CD4-positive, alpha-beta T cell (primary cell): ENCODE measurements at regions not wholly inside any gene's neighbourhood (a gene's known extent, or its start where the extent isn't known, plus 50 kb on each side); places are given as distances from the start of the nearest gene placed in this dataset.

Source experiments
- ATAC-seq: fragments of 200-7000 bp; cut with Tn5 transposase; one replicate; pipeline ENCODE4 v1.10.0; 2022; ENCODE audit warnings: mild to moderate bottlenecking; ENCODE audit not compliant: poor library complexity
- CTCF ChIA-PET: fragments of 350-600 bp; sonication (Branson Sonifier 250); formaldehyde crosslinking; loops from one replicate; lab custom pipeline; 2021; ENCODE audit warnings: antibody characterized with exemption, inconsistent platforms; lab: Charles Lee
- POLR2A ChIA-PET: fragments of 350-600 bp; sonication (Branson Sonifier 250); formaldehyde crosslinking; loops from one replicate; lab custom pipeline; 2021; ENCODE audit warnings: antibody characterized with exemption, inconsistent platforms; lab: Charles Lee
- DNase-seq, 14 experiments: peaks; one replicate each; pipeline ENCODE4 v3.0.0-alpha.2; 2013 to 2020; ENCODE audit warnings: mixed read lengths in 2 of 14
- H3K27ac ChIP-seq, 2 donors: one replicate each; pipeline versions ENCODE4 v1.5.1 to v1.7.0; 2013; ENCODE audit warnings: low read length in 2 of 2, low read depth in 1 of 2, mild to moderate bottlenecking in 1 of 2
- H3K27me3 ChIP-seq, 2 experiments: 1 replicate in 1 of 2; 2 replicates in 1 of 2; pipeline versions ENCODE4 v1.6.1 to v1.7.0; 2013; ENCODE audit warnings: low read length in 2 of 2, control low read depth in 1 of 2, mild to moderate bottlenecking in 1 of 2, moderate library complexity in 1 of 2; ENCODE audit not compliant: insufficient read depth in 2 of 2, control insufficient read depth in 1 of 2
- H3K36me3 ChIP-seq: one replicate; pipeline ENCODE4 v1.6.1; 2013; ENCODE audit warnings: low read length, control low read depth; ENCODE audit not compliant: insufficient read depth
- H3K4me1 ChIP-seq: one replicate; pipeline ENCODE4 v1.6.1; 2013; ENCODE audit warnings: low read length, control low read depth; ENCODE audit not compliant: insufficient read depth
- H3K4me3 ChIP-seq: one replicate; pipeline ENCODE4 v1.5.1; 2013; ENCODE audit warnings: mild to moderate bottlenecking, low read length, moderate library complexity
- H3K9me3 ChIP-seq, 2 experiments: 1 replicate in 1 of 2; 2 replicates in 1 of 2; pipeline versions ENCODE4 v1.6.1 to v1.7.0; 2013; ENCODE audit warnings: low read length in 2 of 2, mild to moderate bottlenecking in 2 of 2, control low read depth in 1 of 2, moderate library complexity in 1 of 2; ENCODE audit not compliant: control insufficient read depth in 1 of 2, insufficient read depth in 1 of 2
- H3K27ac Mint-ChIP-seq: one replicate; pipeline ENCODE4 v1.8.0; 2020; ENCODE audit warnings: mixed read lengths
- H3K27me3 Mint-ChIP-seq: one replicate; pipeline ENCODE4 v1.8.0; 2021; ENCODE audit warnings: mixed read lengths
- H3K36me3 Mint-ChIP-seq: one replicate; pipeline ENCODE4 v1.8.0; 2021; ENCODE audit warnings: low read depth, mixed read lengths
- H3K4me1 Mint-ChIP-seq: one replicate; pipeline ENCODE4 v1.8.0; 2021; ENCODE audit warnings: low read depth, mixed read lengths
- H3K4me3 Mint-ChIP-seq: one replicate; pipeline ENCODE4 v1.8.0; 2020; ENCODE audit warnings: mild to moderate bottlenecking, mixed read lengths
- H3K9me3 Mint-ChIP-seq: one replicate; pipeline ENCODE4 v1.8.0; 2020; ENCODE audit warnings: mixed read lengths
- CTCF ChIP-seq: fragments of 200-600 bp; IDR thresholded peaks from one replicate; pipeline ENCODE4 v1.8.0; 2022; ENCODE audit warnings: antibody characterized with exemption, mild to moderate bottlenecking
- intact Hi-C, 2 experiments: fragments of 100-400 bp; cut with DNase I in 1 of 2; cut with micrococcal nuclease in 1 of 2; formaldehyde crosslinking; loops; one replicate each; pipeline versions ENCODE4 v1.15.1 to v1.9.0; 2023 to 2025; cut with DNase I, micrococcal nuclease

- Mint-ChIP-seq H3K36me3 (no peaks in the 10 kb centered on the region), H3K4me3 (no peak overlapping the region), H3K27me3 (peaks cover 5% of the 10 kb centered on the region), H3K27ac (no peak overlapping the region), H3K4me1 (no peaks in the 10 kb centered on the region), H3K9me3 (no peaks in the 10 kb centered on the region)
- no peak for TF ChIP-seq CTCF
- Histone ChIP-seq H3K4me3 (no peak overlapping the region), H3K4me1 (no peaks in the 10 kb centered on the region), H3K27ac (no peak overlapping the region), H3K9me3 (no peaks in the 10 kb centered on the region), H3K36me3 (no peaks in the 10 kb centered on the region), H3K27me3 (no peaks in the 10 kb centered on the region)
- POLR2A ChIA-PET = no interaction called here
- ATAC-seq (no peak), DNase-seq (no peak)
- intact Hi-C loops = no loop called here
- CTCF ChIA-PET = no interaction called here
Observed at GRCh38 chr5:145708169-145708568, 127.0 kb downstream of the PRELID2 start.

- Mint-ChIP-seq H3K4me3 (no peak overlapping the region), H3K27me3 (peaks cover 3% of the 10 kb centered on the region), H3K27ac (no peak overlapping the region), H3K4me1 (no peaks in the 10 kb centered on the region), H3K9me3 (no peaks in the 10 kb centered on the region), H3K36me3 (no peaks in the 10 kb centered on the region)
- TF ChIP-seq CTCF = no peak
- no peaks in the 10 kb centered on the region for H3K27me3 ChIP-seq
- H3K36me3 ChIP-seq = no peaks in the 10 kb centered on the region
- H3K4me3 ChIP-seq = no peak overlapping the region
- H3K4me1 ChIP-seq = no peaks in the 10 kb centered on the region
- DNase-seq (no peak), ATAC-seq (no peak)
- CTCF ChIA-PET = interaction anchor here (1.2 kb wide), 1 partner anchor 121 kb away, joined by 3 read pairs; no protein-coding TSS in a partner anchor
- POLR2A ChIA-PET = no interaction called here
- intact Hi-C loops = no loop called here
- H3K27ac ChIP-seq = no peak overlapping the region
- H3K9me3 ChIP-seq = peaks cover 0 to 4% of the 10 kb centered on the region in 2 experiments
Observed at GRCh38 chr5:145704724-145705123, 130.4 kb downstream of the PRELID2 start.

- CTCF ChIA-PET = no interaction called here
- no peak for ATAC-seq
Observed at GRCh38 chr5:145703856-145704255, 131.3 kb downstream of the PRELID2 start.

More at GRCh38 chr5:145703856-145704255, 131.3 kb downstream of the PRELID2 start:
- no peak overlapping the region for H3K27ac Mint-ChIP-seq
- peaks cover 3% of the 10 kb centered on the region for H3K27me3 Mint-ChIP-seq
- intact Hi-C loops = no loop called here
- Histone ChIP-seq H3K27me3 (no peaks in the 10 kb centered on the region), H3K4me3 (no peak overlapping the region), H3K27ac (no peak overlapping the region), H3K9me3 (peaks cover 0 to 5% of the 10 kb centered on the region in 2 experiments), H3K4me1 (no peaks in the 10 kb centered on the region), H3K36me3 (no peaks in the 10 kb centered on the region)
- no peak for TF ChIP-seq CTCF
- no peaks in the 10 kb centered on the region for H3K9me3 Mint-ChIP-seq
- POLR2A ChIA-PET = no interaction called here
- no peak overlapping the region for H3K4me3 Mint-ChIP-seq
- H3K4me1 Mint-ChIP-seq = no peaks in the 10 kb centered on the region
- no peak for DNase-seq
- H3K36me3 Mint-ChIP-seq = no peaks in the 10 kb centered on the region
